ENCODE measurements at regions not wholly inside any gene's neighbourhood (a gene's known extent, or its start where the extent isn't known, plus 50 kb on each side); places are given as distances from the start of the nearest gene placed in this dataset.

DNA sequence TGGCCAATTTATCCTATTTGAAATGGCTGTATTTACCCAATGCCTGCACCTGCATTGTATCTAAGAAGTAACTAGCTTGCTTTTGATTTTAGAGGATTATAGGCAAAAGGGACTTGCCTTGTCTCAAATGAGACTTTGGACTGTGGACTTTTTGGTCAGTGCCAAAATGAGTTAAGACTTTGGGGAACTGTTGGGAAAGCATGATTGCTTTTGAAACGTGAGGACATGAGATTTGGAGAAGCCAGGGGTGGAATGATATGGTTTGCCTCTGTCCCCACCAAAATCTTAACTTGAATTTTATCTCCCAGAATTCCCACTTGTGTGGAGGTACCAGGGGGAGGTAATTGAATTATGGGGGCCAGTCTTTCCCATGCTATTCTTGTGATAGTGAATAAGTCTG lies 1505.4 kb downstream of the SI start:
- no peak for TF ChIP-seq EP300 (IDR thresholded peaks at IDR 0.05; ENCODE audit: borderline replicate concordance in 1 of 2, low read depth in 1 of 2, low read length in 1 of 2)
- TF ChIP-seq CHD2 (IDR thresholded peaks at IDR 0.05; ENCODE audit: low read length, partially characterized antibody): no peak
- TF ChIP-seq TEAD4 (IDR thresholded peaks at IDR 0.05; ENCODE audit: borderline replicate concordance, insufficient read depth): no peak
- 5% methylated on average over 1 of the region's 1 CpG for WGBS (ENCODE audit: low lambda C conversion rate)
- ChIA-PET POLR2A (no interaction called here), CTCF (no interaction called here)
- Histone ChIP-seq H3K4me3 (ENCODE audit: low read depth in 2 of 2, low read length in 1 of 2) (no peak overlapping the region), H3K9me3 (no peaks in the 10 kb centered on the region), H3K4me1 (ENCODE audit: control insufficient read depth in 1 of 2, insufficient read depth in 2 of 2, low read depth in 1 of 2, low read length in 1 of 2) (no peaks in the 10 kb centered on the region), H3F3A (replicated peaks; ENCODE audit: insufficient read depth) (no peaks in the 10 kb centered on the region), H3K4me2 (no peak overlapping the region), H3K36me3 (replicated peaks in 1 of 2; ENCODE audit: control insufficient read depth in 1 of 2, insufficient read depth in 2 of 2, low read length in 1 of 2) (no peaks in the 10 kb centered on the region), H3K27me3 (ENCODE audit: insufficient read depth) (no peaks in the 10 kb centered on the region), H2AFZ (ENCODE audit: low read depth) (no peak overlapping the region), H3K79me2 (ENCODE audit: insufficient read depth) (no peaks in the 10 kb centered on the region), H3K27ac (ENCODE audit: low read depth in 2 of 2, low read length in 1 of 2) (no peak overlapping the region), H3K9ac (no peak overlapping the region), H4K20me1 (ENCODE audit: insufficient read depth) (no peaks in the 10 kb centered on the region), H3K9me2 (no peaks in the 10 kb centered on the region)
- no peak for DNase-seq

DNA sequence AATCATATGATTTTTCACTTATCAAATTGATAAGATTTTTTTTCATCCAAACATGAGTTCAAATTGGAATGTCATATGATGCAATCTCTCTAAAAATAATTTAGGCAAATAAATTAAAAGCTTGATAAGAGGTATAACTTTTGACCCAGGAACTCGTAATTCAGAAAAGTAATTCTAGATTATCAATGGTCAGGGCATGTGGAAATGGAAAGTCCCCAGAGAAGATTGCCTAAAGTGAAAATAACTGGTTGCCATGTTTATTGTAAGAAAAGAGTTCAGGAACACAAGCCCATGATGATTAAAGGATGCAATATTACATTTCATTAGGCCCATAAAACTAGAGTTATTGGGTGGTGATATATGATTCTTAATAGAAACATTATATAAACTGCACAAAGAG lies 1514.8 kb downstream of the SI start:
- POLR2A ChIA-PET: no interaction called here

More for the DNA sequence above, 1514.8 kb downstream of the SI start:
- Histone ChIP-seq H2AFZ (ENCODE audit: low read depth) (no peak overlapping the region), H3K4me1 (ENCODE audit: control insufficient read depth in 1 of 2, insufficient read depth in 2 of 2, low read depth in 1 of 2, low read length in 1 of 2) (no peaks in the 10 kb centered on the region), H4K20me1 (ENCODE audit: insufficient read depth) (no peaks in the 10 kb centered on the region), H3K9me3 (no peaks in the 10 kb centered on the region; the same call in 1 of the 2 replicates), H3F3A (replicated peaks; ENCODE audit: insufficient read depth) (no peaks in the 10 kb centered on the region), H3K36me3 (replicated peaks in 1 of 2; ENCODE audit: control insufficient read depth in 1 of 2, insufficient read depth in 2 of 2, low read length in 1 of 2) (no peaks in the 10 kb centered on the region), H3K4me2 (no peak overlapping the region), H3K9ac (no peak overlapping the region), H3K79me2 (ENCODE audit: insufficient read depth) (no peaks in the 10 kb centered on the region), H3K27ac (ENCODE audit: low read depth in 2 of 2, low read length in 1 of 2) (no peak overlapping the region), H3K9me2 (no peaks in the 10 kb centered on the region), H3K27me3 (ENCODE audit: insufficient read depth) (no peaks in the 10 kb centered on the region), H3K4me3 (ENCODE audit: low read depth in 2 of 2, low read length in 1 of 2) (no peak overlapping the region)
- no peak for DNase-seq
- TF ChIP-seq ELF1 (IDR thresholded peaks at IDR 0.05) (no peak), EP300 (IDR thresholded peaks at IDR 0.05; ENCODE audit: borderline replicate concordance in 1 of 2, low read depth in 1 of 2, low read length in 1 of 2) (no peak), TCF12 (IDR thresholded peaks at IDR 0.05) (no peak), FOXM1 (IDR thresholded peaks at IDR 0.05; ENCODE audit: low read depth) (no peak), USF2 (IDR thresholded peaks at IDR 0.05; ENCODE audit: borderline replicate concordance, low read depth, low read length) (no peak), FOSL2 (IDR thresholded peaks at IDR 0.05; ENCODE audit: borderline replicate concordance, low read depth) (no peak), MEF2A (IDR thresholded peaks at IDR 0.05; ENCODE audit: borderline replicate concordance, low read depth) (no peak), RCOR1 (IDR thresholded peaks at IDR 0.05; ENCODE audit: low read length) (no peak), PBX3 (IDR thresholded peaks at IDR 0.05) (no peak), NFIC (IDR thresholded peaks at IDR 0.05; ENCODE audit: borderline replicate concordance) (no peak)
- WGBS (ENCODE audit: low lambda C conversion rate): 31% methylated on average over 1 of the region's 1 CpG
- CTCF ChIA-PET: interaction anchor here (1.1 kb wide), 1 partner anchor 9 kb away, joined by 4 read pairs; no protein-coding TSS in a partner anchor

All from SK-N-SH (cell line).